Activated naive CD4-positive, alpha-beta T cell treated with anti-CD3 and anti-CD28 coated beads, Interleukin-2, amount 10 ng/mL, durations not matched to agents 7 days and 5 days (primary cell): ENCODE measurements at regions not wholly inside any gene's neighbourhood (a gene's known extent, or its start where the extent isn't known, plus 50 kb on each side); places are given as distances from the start of the nearest gene placed in this dataset.

Experiments
- CTCF ChIA-PET: fragments of 350-600 bp; sonication (Branson Sonifier 250); formaldehyde crosslinking; loops from one replicate; lab custom pipeline; 2021; ENCODE audit warnings: antibody characterized with exemption; lab: Charles Lee
- DNase-seq: peaks from one replicate; pipeline ENCODE4 v3.0.0-alpha.2; 2020
- H3K27ac Mint-ChIP-seq: one replicate; pipeline ENCODE4 v1.8.0; 2021; ENCODE audit warnings: mild to moderate bottlenecking, moderate library complexity, mixed read lengths
- H3K27me3 Mint-ChIP-seq: one replicate; pipeline ENCODE4 v1.8.0; 2021; ENCODE audit warnings: mild to moderate bottlenecking, mixed read lengths
- H3K36me3 Mint-ChIP-seq: one replicate; pipeline ENCODE4 v1.8.0; 2021; ENCODE audit warnings: mixed read lengths
- H3K4me1 Mint-ChIP-seq: one replicate; pipeline ENCODE4 v1.8.0; 2021; ENCODE audit warnings: mixed read lengths
- H3K4me3 Mint-ChIP-seq: one replicate; pipeline ENCODE4 v1.8.0; 2021; ENCODE audit warnings: mild to moderate bottlenecking, moderate library complexity, mixed read lengths
- H3K9me3 Mint-ChIP-seq: one replicate; pipeline ENCODE4 v1.8.0; 2021; ENCODE audit warnings: mixed read lengths

- H3K9me3 Mint-ChIP-seq: no peaks in the 10 kb centered on the region
- no peak overlapping the region for H3K4me3 Mint-ChIP-seq
- no peak for DNase-seq
- H3K27me3 Mint-ChIP-seq: no peaks in the 10 kb centered on the region
- CTCF ChIA-PET: no interaction called here
- no peaks in the 10 kb centered on the region for H3K4me1 Mint-ChIP-seq
- H3K27ac Mint-ChIP-seq: no peak overlapping the region
- H3K36me3 Mint-ChIP-seq: no peaks in the 10 kb centered on the region
Observed at GRCh38 chr3:115464036-115464435, 159.3 kb upstream of the GAP43 start.

- H3K27me3 Mint-ChIP-seq: no peaks in the 10 kb centered on the region
- no peaks in the 10 kb centered on the region for H3K4me1 Mint-ChIP-seq
- H3K27ac Mint-ChIP-seq: no peak overlapping the region
- no peaks in the 10 kb centered on the region for H3K9me3 Mint-ChIP-seq
- no peak overlapping the region for H3K4me3 Mint-ChIP-seq
- DNase-seq: no peak
- CTCF ChIA-PET: no interaction called here
- no peaks in the 10 kb centered on the region for H3K36me3 Mint-ChIP-seq
Observed at GRCh38 chr3:115469649-115470048, 153.7 kb upstream of the GAP43 start.

GRCh38 chr3:115470254-115470653 is 153.1 kb upstream of the GAP43 start:
- Mint-ChIP-seq H3K4me3 (no peak overlapping the region), H3K4me1 (no peaks in the 10 kb centered on the region), H3K36me3 (no peaks in the 10 kb centered on the region), H3K27ac (no peak overlapping the region), H3K9me3 (no peaks in the 10 kb centered on the region), H3K27me3 (no peaks in the 10 kb centered on the region)
- CTCF ChIA-PET: no interaction called here
- no peak for DNase-seq

- H3K36me3 Mint-ChIP-seq: no peaks in the 10 kb centered on the region
- no peak overlapping the region for H3K27ac Mint-ChIP-seq
- CTCF ChIA-PET: no interaction called here
Observed at GRCh38 chr3:115475178-115476041, 147.9 kb upstream of the GAP43 start.

GRCh38 chr3:115476472-115476871 is 146.8 kb upstream of the GAP43 start:
- Mint-ChIP-seq H3K36me3 (no peaks in the 10 kb centered on the region), H3K27ac (no peak overlapping the region), H3K27me3 (no peaks in the 10 kb centered on the region), H3K4me1 (no peaks in the 10 kb centered on the region), H3K4me3 (no peak overlapping the region), H3K9me3 (no peaks in the 10 kb centered on the region)
- no peak for DNase-seq
- CTCF ChIA-PET: interaction anchor here (0.6 kb wide), 1 partner anchor 838 kb away, joined by 3 read pairs; no protein-coding TSS in a partner anchor

More at GRCh38 chr3:115475178-115476041, 147.9 kb upstream of the GAP43 start:
- no peak overlapping the region for H3K4me3 Mint-ChIP-seq
- H3K27me3 Mint-ChIP-seq: no peaks in the 10 kb centered on the region
- H3K9me3 Mint-ChIP-seq: no peaks in the 10 kb centered on the region
- no peak for DNase-seq
- H3K4me1 Mint-ChIP-seq: no peaks in the 10 kb centered on the region

GRCh38 chr3:115478359-115478758 is 145.0 kb upstream of the GAP43 start:
- no peak overlapping the region for H3K4me3 Mint-ChIP-seq
- no peaks in the 10 kb centered on the region for H3K4me1 Mint-ChIP-seq
- no peaks in the 10 kb centered on the region for H3K27me3 Mint-ChIP-seq
- DNase-seq: no peak
- H3K36me3 Mint-ChIP-seq: no peaks in the 10 kb centered on the region
- H3K9me3 Mint-ChIP-seq: no peaks in the 10 kb centered on the region
- no peak overlapping the region for H3K27ac Mint-ChIP-seq
- CTCF ChIA-PET: no interaction called here

- CTCF ChIA-PET: no interaction called here
- H3K27me3 Mint-ChIP-seq: peaks cover 4% of the 10 kb centered on the region
- H3K4me1 Mint-ChIP-seq: no peaks in the 10 kb centered on the region
Observed at GRCh38 chr3:115486880-115487279, 136.4 kb upstream of the GAP43 start.

GRCh38 chr3:115487968-115488367 is 135.3 kb upstream of the GAP43 start:
- H3K27me3 Mint-ChIP-seq: peaks cover 4% of the 10 kb centered on the region
- no peaks in the 10 kb centered on the region for H3K9me3 Mint-ChIP-seq
- H3K27ac Mint-ChIP-seq: no peak overlapping the region
- no peaks in the 10 kb centered on the region for H3K36me3 Mint-ChIP-seq
- no peaks in the 10 kb centered on the region for H3K4me1 Mint-ChIP-seq
- DNase-seq: no peak
- CTCF ChIA-PET: no interaction called here
- no peak overlapping the region for H3K4me3 Mint-ChIP-seq

More at GRCh38 chr3:115486880-115487279, 136.4 kb upstream of the GAP43 start:
- DNase-seq: no peak
- H3K9me3 Mint-ChIP-seq: no peaks in the 10 kb centered on the region
- H3K4me3 Mint-ChIP-seq: no peak overlapping the region
- no peak overlapping the region for H3K27ac Mint-ChIP-seq
- no peaks in the 10 kb centered on the region for H3K36me3 Mint-ChIP-seq

GRCh38 chr3:115488409-115488808 is 134.9 kb upstream of the GAP43 start:
- Mint-ChIP-seq H3K36me3 (no peaks in the 10 kb centered on the region), H3K4me3 (no peak overlapping the region), H3K9me3 (no peaks in the 10 kb centered on the region), H3K4me1 (no peaks in the 10 kb centered on the region), H3K27ac (no peak overlapping the region), H3K27me3 (peaks cover 4% of the 10 kb centered on the region)
- CTCF ChIA-PET: no interaction called here
- DNase-seq: no peak

- H3K27me3 Mint-ChIP-seq: no peaks in the 10 kb centered on the region
- H3K9me3 Mint-ChIP-seq: no peaks in the 10 kb centered on the region
- no peaks in the 10 kb centered on the region for H3K4me1 Mint-ChIP-seq
- H3K27ac Mint-ChIP-seq: no peak overlapping the region
- H3K36me3 Mint-ChIP-seq: no peaks in the 10 kb centered on the region
- CTCF ChIA-PET: no interaction called here
- H3K4me3 Mint-ChIP-seq: no peak overlapping the region
- no peak for DNase-seq
Observed at GRCh38 chr3:115494826-115495225, 128.5 kb upstream of the GAP43 start.

GRCh38 chr3:115498421-115498820 is 124.9 kb upstream of the GAP43 start:
- H3K9me3 Mint-ChIP-seq: no peaks in the 10 kb centered on the region
- no peaks in the 10 kb centered on the region for H3K27me3 Mint-ChIP-seq
- no peaks in the 10 kb centered on the region for H3K4me1 Mint-ChIP-seq
- no peak overlapping the region for H3K27ac Mint-ChIP-seq
- no peaks in the 10 kb centered on the region for H3K36me3 Mint-ChIP-seq
- CTCF ChIA-PET: no interaction called here
- H3K4me3 Mint-ChIP-seq: no peak overlapping the region
- no peak for DNase-seq

GRCh38 chr3:115498898-115499297 is 124.4 kb upstream of the GAP43 start:
- CTCF ChIA-PET: no interaction called here
- no peaks in the 10 kb centered on the region for H3K36me3 Mint-ChIP-seq
- H3K27ac Mint-ChIP-seq: no peak overlapping the region

GRCh38 chr3:115499666-115500065 is 123.6 kb upstream of the GAP43 start:
- Mint-ChIP-seq H3K27ac (no peak overlapping the region), H3K4me1 (no peaks in the 10 kb centered on the region), H3K4me3 (no peak overlapping the region), H3K9me3 (no peaks in the 10 kb centered on the region), H3K27me3 (no peaks in the 10 kb centered on the region), H3K36me3 (no peaks in the 10 kb centered on the region)
- CTCF ChIA-PET: no interaction called here
- no peak for DNase-seq

More at GRCh38 chr3:115498898-115499297, 124.4 kb upstream of the GAP43 start:
- Mint-ChIP-seq H3K9me3 (no peaks in the 10 kb centered on the region), H3K4me1 (no peaks in the 10 kb centered on the region), H3K27me3 (no peaks in the 10 kb centered on the region), H3K4me3 (no peak overlapping the region)
- no peak for DNase-seq

- no peak overlapping the region for H3K27ac Mint-ChIP-seq
- H3K9me3 Mint-ChIP-seq: no peaks in the 10 kb centered on the region
- no peaks in the 10 kb centered on the region for H3K36me3 Mint-ChIP-seq
- CTCF ChIA-PET: no interaction called here
- H3K4me3 Mint-ChIP-seq: no peak overlapping the region
- no peaks in the 10 kb centered on the region for H3K27me3 Mint-ChIP-seq
- no peak for DNase-seq
- H3K4me1 Mint-ChIP-seq: no peaks in the 10 kb centered on the region
Observed at GRCh38 chr3:115500795-115501194, 122.5 kb upstream of the GAP43 start.

GRCh38 chr3:115502128-115502527 is 121.2 kb upstream of the GAP43 start:
- no peak for DNase-seq
- Mint-ChIP-seq H3K27ac (no peak overlapping the region), H3K4me1 (no peaks in the 10 kb centered on the region), H3K27me3 (no peaks in the 10 kb centered on the region), H3K9me3 (no peaks in the 10 kb centered on the region), H3K4me3 (no peak overlapping the region), H3K36me3 (no peaks in the 10 kb centered on the region)
- CTCF ChIA-PET: no interaction called here
